ENCODE measurements at regions not wholly inside any gene's neighbourhood (a gene's known extent, or its start where the extent isn't known, plus 50 kb on each side); places are given as distances from the start of the nearest gene placed in this dataset.

GRCh38 chr3:148238421-148238821 lies 459.3 kb upstream of the AGTR1 start:
- in situ Hi-C loops (cut with MboI) (no loop called here), intact Hi-C loops (cut with micrococcal nuclease; ENCODE audit: unreplicated experiment) (no loop called here)
- ChIA-PET CTCF (no interaction called here), RAD21 (ENCODE audit: unreplicated experiment) (no interaction called here), POLR2A (no interaction called here), SMC1A (ENCODE audit: uncharacterized antibody, unreplicated experiment) (no interaction called here)
- no peaks in the 10 kb centered on the region for H3K4me1 ChIP-seq (ENCODE audit: control insufficient read depth, insufficient read depth, low read length)
- no peak overlapping the region for H2AFZ ChIP-seq (ENCODE audit: control insufficient read depth, low read depth, low read length)
- no peaks in the 10 kb centered on the region for H4K20me1 ChIP-seq (ENCODE audit: control insufficient read depth, insufficient read depth)
- BruUV-seq (replicated peaks), result no TSS peak
- no peak overlapping the region for H3K27ac ChIP-seq (ENCODE audit: control insufficient read depth, insufficient read depth)
- H3K27me3 ChIP-seq (replicated peaks in 1 of 2; ENCODE audit: control insufficient read depth in 2 of 2, insufficient read depth in 2 of 2, low read length in 1 of 2), result no peaks in the 10 kb centered on the region
- no peaks in the 10 kb centered on the region for H3K36me3 ChIP-seq (ENCODE audit: control insufficient read depth in 2 of 2, insufficient read depth in 2 of 2, low read length in 1 of 2)
- no peak overlapping the region for H3K4me3 ChIP-seq
- H3K79me2 ChIP-seq (ENCODE audit: control insufficient read depth, insufficient read depth, low read length), result no peaks in the 10 kb centered on the region
- H3K4me2 ChIP-seq (ENCODE audit: control insufficient read depth, insufficient read depth), result no peak overlapping the region
- no peak overlapping the region for H3K9ac ChIP-seq (ENCODE audit: control insufficient read depth, insufficient read depth, low read length)
- 0% methylated on average over 1 of the region's 1 CpG for WGBS (ENCODE audit: insufficient coverage, insufficient replicate concordance, low lambda C conversion rate, missing lambda C conversion rate)
- no peaks in the 10 kb centered on the region; the same call in 2 of the 3 replicates for H3K9me3 ChIP-seq (replicated peaks; ENCODE audit: control insufficient read depth, insufficient read depth, low read length)
- TF ChIP-seq CBFB (IDR thresholded peaks at IDR 0.05; ENCODE audit: low read depth) (no peak), BHLHE40 (IDR thresholded peaks at IDR 0.05; ENCODE audit: borderline replicate concordance in 1 of 2, low read depth in 2 of 2, low read length in 1 of 2) (peak in 1 of 2 experiments; percentile 29; a peak in 1 of 4 replicates)
- FAIRE-seq (peak; percentile 23), DNase-seq (ENCODE audit: low read depth, low spot score) (no peak), ATAC-seq (peak; percentile 72)

GRCh38 chr3:148240351-148240750 lies 457.4 kb upstream of the AGTR1 start:
- no peak for FAIRE-seq
- ChIA-PET POLR2A (no interaction called here), SMC1A (ENCODE audit: uncharacterized antibody, unreplicated experiment) (interaction anchor here (1.4 kb wide), 1 partner anchor 10 kb away, joined by 3 read pairs; no protein-coding TSS in a partner anchor), RAD21 (ENCODE audit: unreplicated experiment) (no interaction called here), CTCF (interaction anchor here (0.7 to 0.9 kb wide), 2 partner anchors 16 to 117 kb away, joined by 3 to 4 read pairs; no protein-coding TSS in a partner anchor)
- no peaks in the 10 kb centered on the region for H3K79me2 ChIP-seq (ENCODE audit: control insufficient read depth, insufficient read depth, low read length)
- 42% methylated on average over 3 of the region's 3 CpGs for WGBS (ENCODE audit: insufficient coverage, insufficient replicate concordance, low lambda C conversion rate, missing lambda C conversion rate)
- no peaks in the 10 kb centered on the region for H3K27me3 ChIP-seq (replicated peaks in 1 of 2; ENCODE audit: control insufficient read depth in 2 of 2, insufficient read depth in 2 of 2, low read length in 1 of 2)
- no peak overlapping the region for H3K9ac ChIP-seq (ENCODE audit: control insufficient read depth, insufficient read depth, low read length)
- no peaks in the 10 kb centered on the region for H3K36me3 ChIP-seq (ENCODE audit: control insufficient read depth in 2 of 2, insufficient read depth in 2 of 2, low read length in 1 of 2)
- no peak for ATAC-seq
- in situ Hi-C loops (cut with MboI) (no loop called here), intact Hi-C loops (cut with micrococcal nuclease; ENCODE audit: unreplicated experiment) (no loop called here)
- TF ChIP-seq MEF2B (IDR thresholded peaks at IDR 0.05; ENCODE audit: partially characterized antibody, poor library complexity, severe bottlenecking), result no peak
- TF ChIP-seq POLR2A (IDR thresholded peaks at IDR 0.05; ENCODE audit: low read depth, low read length), result no peak
- no peak for TF ChIP-seq ZNF207 (IDR thresholded peaks at IDR 0.05; ENCODE audit: borderline replicate concordance)
- TF ChIP-seq BACH1 (IDR thresholded peaks at IDR 0.05; ENCODE audit: borderline replicate concordance), result no peak
- TF ChIP-seq HCFC1 (IDR thresholded peaks at IDR 0.05; ENCODE audit: low read length), result no peak
- no peak overlapping the region for H3K4me2 ChIP-seq (ENCODE audit: control insufficient read depth, insufficient read depth)
- no peaks in the 10 kb centered on the region; the same call in 2 of the 3 replicates for H3K9me3 ChIP-seq (replicated peaks; ENCODE audit: control insufficient read depth, insufficient read depth, low read length)
- H4K20me1 ChIP-seq (ENCODE audit: control insufficient read depth, insufficient read depth), result no peaks in the 10 kb centered on the region
- DNase-seq (ENCODE audit: low read depth, low spot score), result no peak
- BruUV-seq (replicated peaks), result no TSS peak
- no peaks in the 10 kb centered on the region for H3K4me1 ChIP-seq (ENCODE audit: control insufficient read depth, insufficient read depth, low read length)
- H3K27ac ChIP-seq (ENCODE audit: control insufficient read depth, insufficient read depth), result no peak overlapping the region
- H2AFZ ChIP-seq (ENCODE audit: control insufficient read depth, low read depth, low read length), result no peak overlapping the region
- no peak overlapping the region for H3K4me3 ChIP-seq
